ENCODE measurements at regions not wholly inside any gene's neighbourhood (a gene's known extent, or its start where the extent isn't known, plus 50 kb on each side); places are given as distances from the start of the nearest gene placed in this dataset.

DNA sequence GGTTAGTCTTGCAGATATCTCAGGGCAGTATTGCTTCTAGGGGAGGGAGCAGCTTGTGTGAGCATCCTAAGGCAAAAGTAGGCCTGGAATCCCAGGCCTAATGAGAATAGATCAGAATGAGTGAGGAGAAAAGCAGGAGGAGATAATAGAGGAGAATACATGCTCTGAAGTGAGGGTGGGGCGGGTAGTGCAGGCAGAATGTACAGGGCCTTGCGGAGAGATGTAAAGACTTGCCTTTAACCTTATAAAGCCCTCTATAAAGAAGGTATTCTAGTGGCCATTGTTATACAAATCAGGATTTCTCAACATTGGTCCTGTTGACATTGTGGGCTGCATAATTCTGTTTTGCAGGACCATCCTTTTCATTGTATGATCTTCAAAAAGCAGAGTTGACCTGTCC lies 855.3 kb downstream of the PCDH7 start:
- Histone ChIP-seq H3K4me3 (ENCODE audit: low read depth, low read length) (no peak overlapping the region), H3K27ac (no peak overlapping the region), H3K4me1 (no peaks in the 10 kb centered on the region), H3K36me3 (ENCODE audit: control insufficient read depth, insufficient read depth, low read length) (no peaks in the 10 kb centered on the region), H3K9me3 (ENCODE audit: control insufficient read depth, low read length) (no peaks in the 10 kb centered on the region), H3K27me3 (ENCODE audit: control insufficient read depth, insufficient read depth, low read length) (no peaks in the 10 kb centered on the region), H3K79me2 (no peaks in the 10 kb centered on the region), H2AFZ (no peak overlapping the region), H3K4me2 (ENCODE audit: low read length) (no peak overlapping the region), H3K9ac (no peak overlapping the region)
- TF ChIP-seq, protein P1, sequence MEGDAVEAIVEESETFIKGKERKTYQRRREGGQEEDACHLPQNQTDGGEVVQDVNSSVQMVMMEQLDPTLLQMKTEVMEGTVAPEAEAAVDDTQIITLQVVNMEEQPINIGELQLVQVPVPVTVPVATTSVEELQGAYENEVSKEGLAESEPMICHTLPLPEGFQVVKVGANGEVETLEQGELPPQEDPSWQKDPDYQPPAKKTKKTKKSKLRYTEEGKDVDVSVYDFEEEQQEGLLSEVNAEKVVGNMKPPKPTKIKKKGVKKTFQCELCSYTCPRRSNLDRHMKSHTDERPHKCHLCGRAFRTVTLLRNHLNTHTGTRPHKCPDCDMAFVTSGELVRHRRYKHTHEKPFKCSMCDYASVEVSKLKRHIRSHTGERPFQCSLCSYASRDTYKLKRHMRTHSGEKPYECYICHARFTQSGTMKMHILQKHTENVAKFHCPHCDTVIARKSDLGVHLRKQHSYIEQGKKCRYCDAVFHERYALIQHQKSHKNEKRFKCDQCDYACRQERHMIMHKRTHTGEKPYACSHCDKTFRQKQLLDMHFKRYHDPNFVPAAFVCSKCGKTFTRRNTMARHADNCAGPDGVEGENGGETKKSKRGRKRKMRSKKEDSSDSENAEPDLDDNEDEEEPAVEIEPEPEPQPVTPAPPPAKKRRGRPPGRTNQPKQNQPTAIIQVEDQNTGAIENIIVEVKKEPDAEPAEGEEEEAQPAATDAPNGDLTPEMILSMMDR (IDR thresholded peaks at IDR 0.05), result no peak

DNA sequence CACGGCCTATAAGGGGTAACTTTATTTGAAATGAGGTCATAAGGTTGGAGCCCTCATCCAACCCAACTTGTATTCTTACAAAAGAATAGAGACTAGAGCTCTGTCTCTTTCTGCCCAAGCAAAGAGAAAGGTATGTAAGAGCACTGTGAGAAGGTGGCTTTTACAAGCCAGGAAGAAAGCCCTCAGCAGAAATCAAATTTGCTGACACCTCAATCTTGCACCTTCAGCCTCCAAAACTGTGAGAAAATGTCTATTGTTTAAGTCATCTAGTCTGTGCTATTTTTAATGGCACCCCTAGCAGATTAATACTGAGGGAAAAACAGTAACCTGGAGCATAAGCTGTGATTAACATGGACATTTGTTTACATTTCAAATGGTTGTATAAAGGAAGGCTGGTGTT lies 860.7 kb downstream of the PCDH7 start:
- Histone ChIP-seq H3K9me3 (ENCODE audit: control insufficient read depth, low read length) (no peaks in the 10 kb centered on the region), H3K79me2 (no peaks in the 10 kb centered on the region), H3K4me1 (no peaks in the 10 kb centered on the region), H2AFZ (no peak overlapping the region), H3K27ac (no peak overlapping the region), H3K4me3 (ENCODE audit: low read depth, low read length) (no peak overlapping the region), H3K36me3 (ENCODE audit: control insufficient read depth, insufficient read depth, low read length) (no peaks in the 10 kb centered on the region), H3K9ac (no peak overlapping the region), H3K4me2 (ENCODE audit: low read length) (no peak overlapping the region), H3K27me3 (ENCODE audit: control insufficient read depth, insufficient read depth, low read length) (no peaks in the 10 kb centered on the region)
- TF ChIP-seq, protein P1 (IDR thresholded peaks at IDR 0.05), result no peak

DNA sequence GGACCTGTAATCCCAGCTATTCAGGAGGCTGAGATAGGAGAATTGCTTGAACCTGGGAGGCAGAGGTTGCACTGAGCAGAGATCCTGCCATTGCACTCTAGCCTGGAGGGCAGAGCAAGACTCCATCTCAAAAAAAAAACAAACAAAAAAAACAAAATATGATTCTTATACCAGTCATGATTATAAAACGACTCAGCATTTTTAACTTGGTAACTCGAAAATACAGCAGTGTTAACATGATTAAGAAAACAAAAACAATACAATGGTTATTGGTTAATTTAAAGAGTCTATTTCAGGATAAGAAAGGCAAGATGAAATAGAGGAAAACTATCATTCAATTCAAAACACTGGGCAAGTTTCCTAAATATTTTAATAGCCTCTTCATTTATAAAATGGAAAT lies 865.3 kb downstream of the PCDH7 start:
- Histone ChIP-seq H3K9ac (no peak overlapping the region), H3K9me3 (ENCODE audit: control insufficient read depth, low read length) (no peaks in the 10 kb centered on the region), H2AFZ (no peak overlapping the region), H3K36me3 (ENCODE audit: control insufficient read depth, insufficient read depth, low read length) (no peaks in the 10 kb centered on the region), H3K4me3 (ENCODE audit: low read depth, low read length) (no peak overlapping the region), H3K4me1 (no peaks in the 10 kb centered on the region), H3K27me3 (ENCODE audit: control insufficient read depth, insufficient read depth, low read length) (no peaks in the 10 kb centered on the region), H3K27ac (no peak overlapping the region), H3K79me2 (no peaks in the 10 kb centered on the region), H3K4me2 (ENCODE audit: low read length) (no peak overlapping the region)
- TF ChIP-seq, protein P1 (IDR thresholded peaks at IDR 0.05), result no peak

DNA sequence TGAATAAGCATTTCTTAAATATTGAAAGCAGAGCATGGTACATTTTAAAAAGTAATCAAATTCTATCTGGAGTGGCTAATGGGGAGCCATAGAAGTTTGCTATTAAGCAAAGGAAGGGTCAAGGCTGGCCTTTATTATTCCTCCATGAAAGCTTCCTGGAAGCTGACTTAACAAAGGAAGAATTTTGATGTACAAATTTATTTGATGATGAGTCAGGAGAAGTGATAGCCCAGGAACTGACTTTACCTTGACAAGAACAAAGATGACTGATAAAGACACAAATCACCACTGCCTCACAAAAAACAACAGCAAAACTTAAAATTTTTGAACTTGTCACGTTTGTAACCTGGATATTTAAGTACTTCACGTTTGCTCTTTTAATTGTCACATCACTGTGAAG lies 872.1 kb downstream of the PCDH7 start:
- Histone ChIP-seq H3K27me3 (ENCODE audit: control insufficient read depth, insufficient read depth, low read length) (no peaks in the 10 kb centered on the region), H3K27ac (no peak overlapping the region), H3K4me2 (ENCODE audit: low read length) (no peak overlapping the region), H3K9ac (no peak overlapping the region), H3K4me3 (ENCODE audit: low read depth, low read length) (no peak overlapping the region), H3K36me3 (ENCODE audit: control insufficient read depth, insufficient read depth, low read length) (no peaks in the 10 kb centered on the region), H2AFZ (no peak overlapping the region), H3K79me2 (no peaks in the 10 kb centered on the region), H3K9me3 (ENCODE audit: control insufficient read depth, low read length) (no peaks in the 10 kb centered on the region), H3K4me1 (no peaks in the 10 kb centered on the region)
- TF ChIP-seq, protein P1 (IDR thresholded peaks at IDR 0.05), result no peak

DNA sequence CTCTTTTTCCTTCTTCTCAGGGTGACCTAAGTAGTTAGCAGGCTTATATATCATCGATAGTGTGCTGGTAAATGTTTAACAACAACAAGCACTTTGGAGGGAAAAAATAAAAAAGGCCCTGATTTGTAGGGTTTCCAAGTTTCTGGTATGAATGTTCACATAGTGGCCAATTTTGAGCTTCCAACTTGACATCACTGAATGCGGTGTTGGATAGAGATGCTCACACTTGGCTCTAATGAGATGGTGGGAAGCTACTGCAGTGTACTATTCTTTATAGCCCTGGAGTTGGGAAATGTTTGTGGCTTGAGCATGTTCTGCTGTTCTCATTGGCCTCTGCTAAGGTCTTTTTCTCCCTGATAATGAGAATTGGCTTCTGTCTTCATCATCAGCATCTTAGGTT lies 875.3 kb downstream of the PCDH7 start:
- H3K36me3 ChIP-seq (ENCODE audit: control insufficient read depth, insufficient read depth, low read length), result no peaks in the 10 kb centered on the region
- no peak overlapping the region for H3K4me3 ChIP-seq (ENCODE audit: low read depth, low read length)
- H2AFZ ChIP-seq, result no peak overlapping the region
- no peak overlapping the region for H3K9ac ChIP-seq
- no peak overlapping the region for H3K4me2 ChIP-seq (ENCODE audit: low read length)
- TF ChIP-seq, protein P1 (IDR thresholded peaks at IDR 0.05), result no peak
- H3K27me3 ChIP-seq (ENCODE audit: control insufficient read depth, insufficient read depth, low read length), result no peaks in the 10 kb centered on the region
- no peaks in the 10 kb centered on the region for H3K79me2 ChIP-seq
- no peaks in the 10 kb centered on the region for H3K4me1 ChIP-seq
- H3K9me3 ChIP-seq (ENCODE audit: control insufficient read depth, low read length), result no peaks in the 10 kb centered on the region
- no peak overlapping the region for H3K27ac ChIP-seq
